IPS-18a (cell line): ENCODE measurements at regions not wholly inside any gene's neighbourhood (a gene's known extent, or its start where the extent isn't known, plus 50 kb on each side); places are given as distances from the start of the nearest gene placed in this dataset.

ENCODE experiments used
- H3K27ac ChIP-seq: one replicate; pipeline ENCODE4 v1.5.1; 2013; ENCODE audit warnings: low read length
- H3K27me3 ChIP-seq: one replicate; pipeline ENCODE4 v1.6.1; 2013; ENCODE audit warnings: mild to moderate bottlenecking, low read length; ENCODE audit not compliant: control insufficient read depth, insufficient read depth
- H3K36me3 ChIP-seq: one replicate; pipeline ENCODE4 v1.6.1; 2013; ENCODE audit warnings: low read depth, low read length; ENCODE audit not compliant: control insufficient read depth
- H3K4me1 ChIP-seq: one replicate; pipeline ENCODE4 v1.6.1; 2013; ENCODE audit warnings: low read depth, low read length; ENCODE audit not compliant: control insufficient read depth
- H3K4me3 ChIP-seq: one replicate; pipeline ENCODE4 v1.5.1; 2013; ENCODE audit warnings: low read length
- H3K9ac ChIP-seq: one replicate; pipeline ENCODE4 v1.6.1; 2013; ENCODE audit warnings: mild to moderate bottlenecking, low read length, moderate library complexity
- H3K9me3 ChIP-seq: one replicate; pipeline ENCODE4 v1.6.1; 2013; ENCODE audit warnings: low read depth, low read length; ENCODE audit not compliant: control insufficient read depth

GRCh38 chr9:38215465-38215864 is 146.4 kb upstream of the SHB start:
- Histone ChIP-seq H3K36me3 (no peaks in the 10 kb centered on the region), H3K27ac (no peak overlapping the region), H3K27me3 (peaks cover 100% of the 10 kb centered on the region)

DNA sequence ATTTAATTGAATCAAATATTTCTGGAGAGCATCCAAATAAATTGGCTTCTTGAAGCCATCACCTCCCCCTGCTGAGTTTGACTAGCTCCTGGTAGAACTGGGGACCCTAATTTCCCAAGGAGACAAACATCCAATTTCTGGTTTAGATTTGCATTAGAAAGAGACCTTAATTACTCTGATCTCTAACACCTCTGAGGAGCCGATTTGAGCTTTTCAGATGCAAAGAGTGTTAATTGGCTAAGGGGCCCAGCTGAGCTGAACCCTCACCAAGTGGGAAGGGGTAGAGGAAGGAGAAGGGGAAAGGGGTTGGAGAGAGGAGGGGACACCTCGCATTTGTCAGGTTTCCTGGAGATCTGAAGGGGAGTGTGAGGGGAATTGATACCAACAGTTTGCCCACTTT is 145.4 kb upstream of the SHB start:
- Histone ChIP-seq H3K27me3 (peaks cover 100% of the 10 kb centered on the region), H3K36me3 (no peaks in the 10 kb centered on the region), H3K4me1 (peaks cover 11% of the 10 kb centered on the region), H3K9ac (no peak overlapping the region), H3K9me3 (no peaks in the 10 kb centered on the region), H3K27ac (no peak overlapping the region), H3K4me3 (no peak overlapping the region)

More at GRCh38 chr9:38215465-38215864, 146.4 kb upstream of the SHB start:
- Histone ChIP-seq H3K9me3 (no peaks in the 10 kb centered on the region), H3K9ac (no peak overlapping the region), H3K4me1 (peaks cover 11% of the 10 kb centered on the region), H3K4me3 (no peak overlapping the region)

DNA sequence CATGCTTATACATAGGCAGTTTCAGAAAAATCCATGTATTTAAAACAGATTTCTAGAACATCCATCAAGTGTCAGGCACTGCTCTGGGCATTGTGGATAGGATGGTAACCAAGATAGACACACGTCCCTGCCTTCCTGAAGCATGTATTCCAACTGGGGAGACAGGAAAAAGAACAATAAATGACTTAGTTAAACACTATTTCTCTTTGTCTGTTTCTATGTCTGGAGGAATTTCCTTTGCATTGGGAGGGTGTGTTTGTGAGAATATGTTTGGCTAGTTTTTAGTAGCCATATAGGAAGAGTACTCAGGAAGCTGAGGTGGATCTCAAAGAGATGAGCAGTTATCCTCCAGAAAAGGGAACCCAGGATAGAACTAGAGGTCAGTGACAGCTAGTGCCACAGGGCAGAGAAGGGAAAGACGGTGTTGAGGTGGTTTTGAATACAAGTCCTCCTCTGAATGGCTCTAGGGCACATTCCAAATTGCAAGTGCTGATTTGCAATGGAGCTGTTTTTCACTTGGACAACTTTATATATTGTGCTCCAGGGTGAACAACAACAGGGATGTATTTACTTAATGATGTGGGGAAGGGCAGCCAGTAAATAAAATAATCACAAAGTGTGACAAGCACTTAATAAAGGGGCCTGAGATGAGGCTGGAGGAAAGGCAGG is 144.7 kb upstream of the SHB start:
- Histone ChIP-seq H3K27me3 (peaks cover 100% of the 10 kb centered on the region), H3K4me3 (no peak overlapping the region), H3K9me3 (no peaks in the 10 kb centered on the region), H3K36me3 (no peaks in the 10 kb centered on the region), H3K4me1 (peaks cover 11% of the 10 kb centered on the region), H3K9ac (no peak overlapping the region), H3K27ac (no peak overlapping the region)

DNA sequence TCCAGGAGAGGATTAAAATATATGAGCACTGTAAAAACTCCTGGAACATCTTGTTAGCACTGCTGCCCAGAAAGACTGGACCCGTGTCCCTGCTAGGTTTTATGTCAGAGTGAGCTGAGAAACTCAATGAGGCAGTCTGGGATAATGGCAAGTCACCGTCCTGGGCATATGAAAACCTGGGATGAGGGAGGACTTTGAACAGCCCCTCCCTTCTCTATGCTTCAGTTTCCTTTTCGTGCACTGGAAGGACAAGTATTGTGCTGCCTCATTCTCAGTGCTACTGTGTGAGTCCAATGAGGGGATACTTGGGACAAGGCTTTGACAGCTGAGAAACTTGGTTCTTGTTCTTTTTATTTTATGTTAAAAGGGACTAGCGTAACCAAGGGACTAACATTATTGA is 143.0 kb upstream of the SHB start:
- Histone ChIP-seq H3K4me1 (peaks cover 11% of the 10 kb centered on the region), H3K9me3 (no peaks in the 10 kb centered on the region), H3K36me3 (no peaks in the 10 kb centered on the region), H3K27ac (no peak overlapping the region), H3K9ac (no peak overlapping the region), H3K4me3 (no peak overlapping the region), H3K27me3 (peaks cover 100% of the 10 kb centered on the region)

DNA sequence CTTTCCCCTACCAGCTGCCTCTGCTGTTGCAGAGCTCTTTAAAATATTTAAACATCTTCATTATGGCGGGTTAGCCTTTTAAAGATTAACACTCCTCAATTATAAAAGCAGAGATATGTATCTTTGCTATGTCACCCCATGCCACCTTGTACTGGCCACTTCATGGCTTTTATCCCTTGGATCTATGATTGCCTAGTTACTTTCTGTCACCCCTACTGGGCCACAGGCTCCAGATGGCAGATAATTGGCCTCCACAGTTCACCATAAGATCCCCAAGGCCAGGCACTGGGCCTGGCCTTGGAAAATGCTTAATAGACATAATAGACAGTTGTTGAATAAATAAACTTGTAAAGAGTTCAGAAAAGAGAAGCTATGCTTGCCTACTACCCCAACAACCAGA is 142.0 kb upstream of the SHB start:
- Histone ChIP-seq H3K4me3 (no peak overlapping the region), H3K4me1 (peaks cover 11% of the 10 kb centered on the region), H3K9me3 (no peaks in the 10 kb centered on the region), H3K27me3 (peaks cover 95% of the 10 kb centered on the region), H3K9ac (no peak overlapping the region), H3K27ac (no peak overlapping the region), H3K36me3 (no peaks in the 10 kb centered on the region)

DNA sequence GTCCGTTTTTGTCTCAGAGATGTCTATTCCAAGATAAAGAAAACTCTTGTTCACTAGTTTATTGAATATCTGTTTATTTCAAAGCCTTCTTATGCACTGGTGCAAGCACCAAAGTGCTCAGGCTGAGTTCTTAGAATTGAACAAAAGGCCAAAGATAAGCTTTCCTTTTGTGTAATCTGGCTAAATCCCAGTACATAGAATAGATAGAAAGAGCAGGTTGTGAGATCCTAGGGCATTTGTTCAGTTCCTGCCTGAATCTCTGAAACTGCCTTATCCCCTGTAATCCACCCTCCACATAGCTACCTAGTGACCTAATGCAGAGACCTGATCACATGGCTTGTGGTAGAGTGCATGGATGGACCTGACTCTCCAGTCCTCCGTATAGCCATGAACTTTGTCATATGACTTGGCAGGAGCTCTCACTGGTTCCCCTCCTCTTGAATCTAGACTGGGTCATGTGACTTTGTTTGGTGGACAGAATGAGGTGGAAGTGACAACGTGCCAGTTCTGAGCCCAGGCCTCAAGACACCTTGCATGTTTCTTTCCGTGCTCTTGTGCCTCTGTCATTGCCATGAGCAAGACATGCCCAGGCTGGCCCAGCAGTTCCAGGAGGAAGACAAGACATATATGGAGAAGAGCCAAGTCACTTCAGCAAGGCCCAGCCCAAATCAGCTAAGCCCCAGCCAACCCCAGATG is 139.3 kb upstream of the SHB start:
- Histone ChIP-seq H3K27me3 (peaks cover 73% of the 10 kb centered on the region), H3K4me3 (no peak overlapping the region), H3K4me1 (no peaks in the 10 kb centered on the region), H3K36me3 (no peaks in the 10 kb centered on the region), H3K27ac (no peak overlapping the region), H3K9ac (no peak overlapping the region), H3K9me3 (no peaks in the 10 kb centered on the region)

DNA sequence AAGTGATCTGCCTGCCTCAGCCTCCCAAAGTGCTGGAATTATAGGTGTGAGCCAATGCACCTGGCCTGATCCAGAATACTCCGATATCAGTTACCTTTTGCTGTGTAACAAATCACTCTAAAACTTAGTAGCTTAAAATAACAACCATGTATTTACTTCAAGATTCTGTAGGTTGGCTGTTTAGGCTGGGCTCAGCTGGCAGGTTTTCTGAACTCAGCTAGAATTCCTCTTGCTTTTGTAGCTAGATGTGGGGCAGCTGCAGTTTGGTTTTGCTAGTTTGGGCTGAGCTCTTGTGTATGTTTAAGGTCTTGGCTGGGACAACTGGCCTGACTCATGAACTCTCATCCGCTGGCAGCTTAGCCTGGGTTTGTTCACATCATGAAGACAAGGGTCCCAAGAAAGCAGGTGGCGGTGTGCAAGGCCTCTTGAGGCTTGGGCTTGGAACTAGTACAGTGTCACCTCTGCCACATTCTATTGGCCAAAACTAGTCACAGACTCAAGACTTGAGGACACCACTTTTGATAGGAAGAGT is 138.3 kb upstream of the SHB start:
- Histone ChIP-seq H3K9ac (no peak overlapping the region), H3K4me1 (peaks cover 2% of the 10 kb centered on the region), H3K27ac (no peak overlapping the region), H3K9me3 (no peaks in the 10 kb centered on the region), H3K36me3 (no peaks in the 10 kb centered on the region), H3K27me3 (peaks cover 64% of the 10 kb centered on the region), H3K4me3 (no peak overlapping the region)

GRCh38 chr9:38205279-38205678 is 136.3 kb upstream of the SHB start:
- no peak overlapping the region for H3K4me3 ChIP-seq
- peaks cover 3% of the 10 kb centered on the region for H3K4me1 ChIP-seq
- no peak overlapping the region for H3K9ac ChIP-seq
- no peaks in the 10 kb centered on the region for H3K36me3 ChIP-seq
- H3K27ac ChIP-seq = no peak overlapping the region
- H3K9me3 ChIP-seq = no peaks in the 10 kb centered on the region
- peaks cover 58% of the 10 kb centered on the region for H3K27me3 ChIP-seq

DNA sequence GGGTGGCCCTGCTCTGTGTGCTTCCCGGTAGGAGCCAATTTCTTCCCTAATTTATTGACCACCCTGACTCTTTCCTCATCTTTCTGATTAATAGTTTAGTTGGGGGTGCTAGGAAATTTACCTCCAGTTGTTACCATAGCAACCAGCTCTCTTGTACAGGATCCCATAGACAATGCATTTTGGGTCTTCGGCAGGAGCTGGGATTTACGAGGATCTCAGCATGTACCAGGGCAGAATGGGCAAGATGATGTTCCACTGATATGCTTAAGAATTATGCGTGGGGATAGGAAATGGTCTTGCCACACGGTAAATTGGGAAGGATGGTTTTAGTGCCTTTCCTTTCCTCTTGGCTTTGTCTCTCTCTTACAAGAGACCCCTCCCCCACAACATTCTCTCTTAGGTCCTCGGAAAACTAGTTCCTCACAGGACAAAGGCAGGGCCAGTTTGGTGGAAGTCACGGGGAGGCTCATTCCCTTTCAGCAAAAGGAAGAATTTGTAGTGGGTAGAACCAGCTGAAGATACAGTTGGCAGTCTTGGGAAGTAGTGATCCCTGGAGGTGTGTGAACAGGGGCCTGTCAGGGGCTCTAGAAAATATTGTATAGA is 133.4 kb upstream of the SHB start:
- peak overlapping the region; percentile 13 for H3K4me3 ChIP-seq
- no peaks in the 10 kb centered on the region for H3K36me3 ChIP-seq
- H3K9ac ChIP-seq = no peak overlapping the region
- no peak overlapping the region for H3K27ac ChIP-seq
- peaks cover 30% of the 10 kb centered on the region for H3K27me3 ChIP-seq
- no peaks in the 10 kb centered on the region for H3K9me3 ChIP-seq
- H3K4me1 ChIP-seq = peaks cover 3% of the 10 kb centered on the region

GRCh38 chr9:38201844-38202243 is 132.8 kb upstream of the SHB start:
- Histone ChIP-seq H3K27me3 (peaks cover 25% of the 10 kb centered on the region), H3K4me1 (peaks cover 3% of the 10 kb centered on the region), H3K27ac (no peak overlapping the region), H3K9me3 (no peaks in the 10 kb centered on the region), H3K4me3 (no peak overlapping the region), H3K9ac (no peak overlapping the region), H3K36me3 (no peaks in the 10 kb centered on the region)

DNA sequence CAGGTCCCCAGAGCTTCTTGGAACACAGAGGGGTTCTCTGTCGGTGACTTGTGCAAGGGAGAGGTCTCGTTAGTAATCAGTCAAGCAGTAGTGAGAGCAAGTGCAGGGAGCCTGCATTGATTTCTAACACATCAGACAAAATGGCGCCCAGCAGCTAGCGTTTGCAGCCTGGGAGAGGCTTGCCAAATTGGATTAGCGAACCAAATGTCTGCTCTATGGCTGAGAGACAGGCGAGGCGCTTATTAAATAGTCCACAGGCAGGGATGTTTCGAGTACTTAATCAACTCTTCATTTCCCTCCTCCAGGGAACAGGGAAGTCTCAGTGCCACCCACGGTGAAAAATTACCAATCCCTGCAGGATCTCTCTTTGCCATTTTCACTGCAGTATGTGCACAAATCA is 131.4 kb upstream of the SHB start:
- Histone ChIP-seq H3K27me3 (peaks cover 20% of the 10 kb centered on the region), H3K4me3 (no peak overlapping the region), H3K27ac (no peak overlapping the region), H3K4me1 (peaks cover 3% of the 10 kb centered on the region), H3K9ac (no peak overlapping the region), H3K36me3 (no peaks in the 10 kb centered on the region), H3K9me3 (no peaks in the 10 kb centered on the region)
